ENCODE measurements at regions not wholly inside any gene's neighbourhood (a gene's known extent, or its start where the extent isn't known, plus 50 kb on each side); places are given as distances from the start of the nearest gene placed in this dataset.

GRCh38 chr13:87355451-87355850 is 315.7 kb upstream of the SLITRK5 start:
- no peak for DNase-seq (ENCODE audit: low read depth)

GRCh38 chr13:87356314-87356713 is 314.9 kb upstream of the SLITRK5 start:
- DNase-seq (ENCODE audit: low read depth), result no peak

DNA sequence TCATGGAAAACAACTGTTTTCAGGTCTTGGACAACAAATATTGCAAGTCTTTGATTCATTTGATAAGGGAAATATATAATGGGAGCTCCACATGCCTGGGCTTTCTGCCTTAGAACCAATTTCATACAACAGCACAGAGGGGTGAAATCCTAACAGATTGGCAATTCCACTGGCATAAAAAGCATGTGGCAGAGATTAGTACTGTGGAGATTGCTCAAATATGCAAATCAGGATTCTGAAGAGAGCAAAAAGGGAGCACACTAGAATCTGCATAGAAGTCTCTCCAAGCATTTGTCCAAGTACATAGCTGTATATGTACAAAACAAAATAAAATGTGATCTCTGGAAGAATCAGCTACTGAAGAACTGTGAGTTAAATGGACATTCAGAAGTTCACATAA is 312.9 kb upstream of the SLITRK5 start:
- no peak for DNase-seq (ENCODE audit: low read depth)

DNA sequence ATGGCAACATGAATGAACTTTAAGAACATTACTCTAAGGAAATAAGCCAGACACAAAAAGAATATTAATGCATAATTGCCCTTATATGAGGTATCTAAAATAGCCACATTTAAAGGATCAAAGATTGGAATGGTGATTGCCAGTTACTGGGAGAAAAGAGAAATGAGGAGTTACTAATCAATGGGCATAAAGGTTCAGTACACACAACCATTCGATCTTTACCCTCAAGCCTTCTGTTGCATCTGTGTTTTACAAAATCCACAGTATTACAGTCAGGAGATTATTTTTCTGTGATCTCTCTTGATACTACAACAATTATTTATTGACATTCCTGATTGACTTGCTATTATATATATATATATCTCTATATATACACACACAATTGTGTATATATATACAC is 310.0 kb upstream of the SLITRK5 start:
- DNase-seq (ENCODE audit: low read depth), result no peak

GRCh38 chr13:87368639-87369038 is 302.5 kb upstream of the SLITRK5 start:
- DNase-seq (ENCODE audit: low read depth), result no peak

GRCh38 chr13:87376081-87376480 is 295.1 kb upstream of the SLITRK5 start:
- DNase-seq (ENCODE audit: low read depth), result peak; percentile 10

GRCh38 chr13:87384099-87384498 is 287.1 kb upstream of the SLITRK5 start:
- DNase-seq (ENCODE audit: low read depth), result no peak

GRCh38 chr13:87393358-87393757 is 277.8 kb upstream of the SLITRK5 start:
- no peak for DNase-seq (ENCODE audit: low read depth)

DNA sequence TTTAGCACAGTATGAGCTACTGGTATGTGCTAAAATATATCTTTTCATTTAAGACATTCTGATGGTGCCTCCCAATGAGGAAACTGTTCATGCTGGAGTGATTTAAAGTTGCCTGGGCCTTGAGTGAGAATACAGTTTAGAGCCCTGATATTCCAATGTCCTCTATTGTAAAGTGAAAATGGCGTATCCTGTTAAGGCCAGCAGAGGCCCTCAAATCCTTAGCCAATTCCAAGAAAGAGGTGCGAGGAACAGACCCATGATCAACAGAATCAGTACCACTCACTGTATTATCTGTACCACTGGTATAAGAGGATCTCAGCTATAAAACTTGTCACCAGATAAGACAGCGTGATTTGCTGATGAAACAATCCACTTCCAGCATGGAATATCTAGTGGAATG is 273.1 kb upstream of the SLITRK5 start:
- DNase-seq (ENCODE audit: low read depth), result no peak

- DNase-seq (ENCODE audit: low read depth), result no peak
Observed at GRCh38 chr13:87403748-87404432, 267.3 kb upstream of the SLITRK5 start.

GRCh38 chr13:87426742-87427141 is 244.4 kb upstream of the SLITRK5 start:
- DNase-seq (ENCODE audit: low read depth), result no peak

DNA sequence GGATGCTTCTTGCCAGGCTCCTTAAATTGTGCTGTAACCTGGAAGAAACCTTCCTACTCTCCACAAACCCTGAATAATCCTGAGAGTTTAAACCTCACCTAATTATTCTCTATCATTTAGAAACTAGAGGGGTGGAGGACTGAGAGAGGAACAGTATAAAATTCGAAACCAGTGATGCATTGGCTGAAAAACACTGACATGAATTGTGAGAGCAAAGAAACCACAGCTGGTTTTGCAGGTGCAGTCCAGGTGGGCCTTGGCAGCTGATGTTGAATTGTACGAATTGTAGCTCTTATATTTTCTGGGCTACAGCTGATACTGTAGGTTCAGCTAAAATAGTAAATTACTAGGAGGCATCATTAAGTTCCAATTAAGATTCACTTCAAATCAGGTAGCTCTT is 227.0 kb upstream of the SLITRK5 start:
- no peak for DNase-seq (ENCODE audit: low read depth)

DNA sequence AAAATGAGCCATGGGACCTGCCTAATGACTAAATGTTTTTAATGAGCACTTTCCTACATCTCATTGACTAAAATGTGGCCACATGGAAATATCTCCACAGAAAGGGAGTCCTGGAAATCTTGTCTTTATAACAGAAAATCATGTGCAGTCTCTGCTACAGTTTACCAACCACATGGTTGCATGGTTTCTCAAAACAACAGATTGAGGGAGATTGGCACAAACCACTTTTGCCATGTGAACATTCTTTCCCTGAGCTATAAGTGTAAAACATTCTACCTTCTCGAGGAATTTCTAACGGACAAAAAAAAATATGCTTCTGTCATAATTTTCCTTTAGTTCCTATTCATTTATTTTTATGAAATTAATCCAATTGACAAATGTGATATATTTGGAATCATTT is 218.9 kb upstream of the SLITRK5 start:
- DNase-seq (ENCODE audit: low read depth), result no peak

DNA sequence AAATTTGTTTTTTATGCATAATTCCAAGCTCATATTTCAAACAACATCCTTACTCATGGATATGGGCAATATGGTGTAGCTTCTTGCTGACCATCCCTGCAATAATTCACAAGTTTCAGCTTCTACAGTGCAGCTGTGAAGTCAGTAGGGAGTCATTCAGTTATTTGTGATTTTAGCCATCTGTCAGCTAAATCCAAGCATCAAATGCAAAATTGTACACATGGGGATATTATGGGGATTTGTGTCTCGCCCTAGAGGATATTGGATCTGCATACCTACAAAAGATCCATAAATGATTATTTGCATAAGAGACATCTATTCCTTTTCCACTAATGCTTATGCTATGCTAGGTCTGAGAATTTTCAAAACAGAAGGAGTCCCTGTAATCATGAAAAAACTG is 217.9 kb upstream of the SLITRK5 start:
- no peak for DNase-seq (ENCODE audit: low read depth)

GRCh38 chr13:87459419-87459818 is 211.8 kb upstream of the SLITRK5 start:
- DNase-seq (ENCODE audit: low read depth), result no peak

- no peak for DNase-seq (ENCODE audit: low read depth)
Observed at GRCh38 chr13:87497426-87497825, 173.7 kb upstream of the SLITRK5 start.

DNA sequence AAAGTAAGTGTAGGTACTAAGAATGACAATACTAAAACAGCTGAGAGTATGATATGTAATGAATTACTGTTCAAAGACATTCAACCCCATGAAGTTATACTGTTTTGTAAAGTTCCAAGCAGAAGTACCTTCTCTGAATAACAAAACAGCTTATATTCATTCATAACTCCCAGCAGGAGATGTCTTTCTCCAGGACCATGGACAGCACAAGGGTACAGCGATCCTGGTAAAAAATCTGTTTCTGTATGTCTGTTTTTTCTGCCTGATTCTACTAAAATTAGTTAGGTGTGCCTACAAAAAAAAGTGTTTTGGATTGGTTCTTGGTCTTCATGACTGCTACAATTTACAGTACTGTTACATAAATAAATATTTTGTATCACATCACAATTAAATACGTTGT is 172.5 kb upstream of the SLITRK5 start:
- DNase-seq (ENCODE audit: low read depth), result no peak

DNA sequence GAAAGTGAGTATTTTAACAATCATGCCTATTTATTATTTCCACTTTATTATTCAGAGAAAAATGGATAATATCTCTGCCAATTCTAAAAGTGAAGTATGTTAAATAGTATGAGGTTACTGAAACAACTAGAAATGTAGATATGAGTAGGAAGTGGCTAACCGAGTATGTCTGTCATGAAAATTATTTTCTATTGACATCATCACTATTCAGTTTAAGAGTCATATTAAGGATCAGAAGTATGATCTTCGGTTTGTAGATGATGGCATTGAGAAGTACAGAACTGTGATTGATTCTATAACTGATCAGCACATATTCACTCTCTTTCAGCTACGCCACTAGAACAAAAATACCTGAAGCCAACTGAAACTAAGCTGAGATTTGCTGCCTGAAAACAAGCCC is 146.4 kb upstream of the SLITRK5 start:
- DNase-seq (ENCODE audit: low read depth), result peak; percentile 3

DNA sequence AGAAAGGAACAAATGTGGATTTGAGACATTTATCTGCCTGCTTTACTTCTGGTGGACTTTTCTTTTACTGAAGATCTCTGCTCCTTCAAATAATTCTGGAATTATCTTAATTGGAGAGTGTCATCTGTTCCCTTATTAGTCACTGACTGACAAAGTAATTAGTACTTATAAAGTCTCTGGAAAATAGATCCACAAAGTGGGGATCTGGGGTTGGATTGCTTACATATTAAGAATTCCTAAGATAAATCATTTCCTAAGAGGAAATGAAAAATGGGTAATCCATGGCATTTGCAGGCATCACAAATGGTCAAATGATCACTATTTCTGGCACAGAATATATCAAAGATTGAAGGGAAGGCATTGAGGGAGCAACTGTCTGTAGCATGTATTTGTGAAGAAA is 137.4 kb upstream of the SLITRK5 start:
- no peak for DNase-seq (ENCODE audit: low read depth)

DNA sequence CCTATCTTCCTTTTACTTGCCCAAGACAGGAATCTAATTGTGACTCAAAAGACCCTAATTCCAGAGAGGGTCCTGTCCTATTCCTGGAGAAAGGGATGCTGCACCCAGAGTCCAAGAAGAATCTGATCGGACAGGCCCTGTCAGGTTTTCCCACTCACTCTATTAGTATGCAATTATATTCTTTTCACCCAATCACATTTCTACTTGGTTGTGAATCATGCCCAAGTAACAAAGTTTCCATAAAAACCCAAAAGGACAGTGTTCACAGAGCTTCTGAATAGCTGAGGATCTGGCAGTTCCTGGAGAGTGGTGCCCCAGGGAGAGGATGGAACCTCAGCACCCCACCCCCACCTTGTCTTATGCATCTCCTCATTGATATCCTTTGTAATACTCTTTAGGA is 135.3 kb upstream of the SLITRK5 start:
- no peak for DNase-seq (ENCODE audit: low read depth)

DNA sequence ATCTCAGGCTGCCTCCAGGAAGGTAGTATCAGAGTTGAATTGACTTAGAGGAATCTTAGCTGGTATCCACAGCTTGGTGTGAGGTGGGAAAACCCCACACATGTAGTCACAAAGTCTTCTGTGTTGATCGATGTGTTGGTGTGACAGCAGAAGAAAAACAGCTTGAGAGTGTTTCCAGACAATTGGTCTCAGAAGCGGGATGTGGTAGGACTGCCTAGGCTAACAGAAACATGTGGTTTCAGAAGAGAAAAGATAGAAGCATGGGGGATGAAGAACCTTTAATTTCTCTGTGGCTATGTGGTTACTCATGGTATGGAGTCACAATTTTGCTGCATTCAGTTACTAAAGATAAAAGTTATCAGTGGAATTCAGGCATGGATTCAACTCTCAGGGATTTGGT is 134.7 kb upstream of the SLITRK5 start:
- no peak for DNase-seq (ENCODE audit: low read depth)

GRCh38 chr13:87536899-87537298 is 134.3 kb upstream of the SLITRK5 start:
- DNase-seq (ENCODE audit: low read depth), result no peak

GRCh38 chr13:87537951-87538350 is 133.2 kb upstream of the SLITRK5 start:
- no peak for DNase-seq (ENCODE audit: low read depth)

GRCh38 chr13:87538366-87539052 is 132.7 kb upstream of the SLITRK5 start:
- no peak for DNase-seq (ENCODE audit: low read depth)

Data from HS-5 (cell line).